ENCODE measurements at regions not wholly inside any gene's neighbourhood (a gene's known extent, or its start where the extent isn't known, plus 50 kb on each side); places are given as distances from the start of the nearest gene placed in this dataset.

DNA sequence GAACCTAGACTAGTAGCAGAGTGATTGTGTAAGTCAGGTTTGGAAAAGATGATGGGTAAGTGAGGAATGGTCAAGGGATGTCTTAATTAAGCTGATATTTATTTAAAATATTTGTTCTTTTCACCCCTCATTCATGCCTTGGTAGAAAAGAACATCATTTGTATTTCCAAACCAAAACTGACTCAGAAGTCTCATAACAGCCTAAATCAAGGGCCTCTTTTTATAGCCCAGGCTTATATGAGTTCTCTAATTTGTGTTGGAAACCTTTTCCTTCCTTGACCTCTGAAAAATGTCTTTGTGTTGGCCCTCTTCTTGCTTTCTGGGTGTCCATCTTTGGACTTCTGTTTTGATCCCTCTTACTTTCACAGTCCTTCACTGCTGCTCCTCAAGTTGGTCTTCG, 1428.2 kb downstream of the MRPL39 start:
- Mint-ChIP-seq H3K27me3 (ENCODE audit: low read depth) (no peaks in the 10 kb centered on the region), H3K27ac (no peak overlapping the region), H3K9me3 (peaks cover 12% of the 10 kb centered on the region), H3K4me1 (no peaks in the 10 kb centered on the region), H3K4me3 (no peak overlapping the region), H3K36me3 (ENCODE audit: low read depth) (no peaks in the 10 kb centered on the region)
- no peak for TF ChIP-seq CTCF (IDR thresholded peaks at IDR 0.05; ENCODE audit: unreplicated experiment in 3 of 3)

DNA sequence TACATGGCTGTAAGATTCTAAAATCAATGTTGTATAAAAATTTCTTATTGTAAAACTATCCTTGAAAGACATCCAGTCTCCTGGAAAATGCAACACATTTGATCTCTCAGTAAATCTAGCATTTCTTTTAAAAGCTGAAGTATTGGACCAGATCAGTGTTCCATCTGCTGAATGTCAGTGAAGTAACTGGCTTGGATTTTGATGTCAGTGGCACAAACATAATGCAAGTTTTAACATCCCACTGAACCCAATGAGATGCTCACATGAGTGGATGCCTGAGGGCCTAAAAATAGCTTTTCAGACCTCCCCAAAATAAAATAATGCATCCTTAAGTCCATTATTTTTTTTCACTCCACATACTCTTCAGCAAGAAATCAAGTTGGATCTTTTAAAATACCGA, 1432.2 kb downstream of the MRPL39 start:
- no peak for TF ChIP-seq CTCF (IDR thresholded peaks at IDR 0.05; ENCODE audit: unreplicated experiment in 3 of 3)
- peaks cover 13% of the 10 kb centered on the region for H3K9me3 Mint-ChIP-seq
- H3K36me3 Mint-ChIP-seq (ENCODE audit: low read depth) = no peaks in the 10 kb centered on the region
- H3K27ac Mint-ChIP-seq = no peak overlapping the region
- H3K4me3 Mint-ChIP-seq = no peak overlapping the region
- no peaks in the 10 kb centered on the region for H3K4me1 Mint-ChIP-seq
- H3K27me3 Mint-ChIP-seq (ENCODE audit: low read depth) = no peaks in the 10 kb centered on the region

DNA sequence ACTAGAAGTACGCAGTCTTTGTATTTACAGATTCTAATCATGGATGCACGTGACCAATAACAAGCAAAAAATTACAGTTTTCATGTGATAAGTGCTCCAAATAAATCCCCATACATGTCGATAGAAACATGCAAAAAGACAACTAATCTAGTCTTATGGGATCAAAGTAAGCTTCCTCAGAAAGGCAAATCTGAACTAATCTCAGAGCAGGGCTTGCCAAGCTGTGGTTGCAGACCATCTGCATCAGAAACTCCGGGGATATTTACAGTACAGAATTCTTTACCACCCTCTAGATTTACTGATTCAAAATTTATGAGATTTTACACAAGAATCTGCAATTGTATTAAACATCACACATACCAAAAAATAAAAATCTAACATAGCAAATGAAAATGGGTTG, 1435.5 kb downstream of the MRPL39 start:
- Mint-ChIP-seq H3K4me1 (no peaks in the 10 kb centered on the region), H3K27me3 (ENCODE audit: low read depth) (no peaks in the 10 kb centered on the region), H3K4me3 (no peak overlapping the region), H3K27ac (no peak overlapping the region), H3K36me3 (ENCODE audit: low read depth) (no peaks in the 10 kb centered on the region), H3K9me3 (peaks cover 16% of the 10 kb centered on the region)
- TF ChIP-seq CTCF (IDR thresholded peaks at IDR 0.05; ENCODE audit: unreplicated experiment in 3 of 3) = no peak

DNA sequence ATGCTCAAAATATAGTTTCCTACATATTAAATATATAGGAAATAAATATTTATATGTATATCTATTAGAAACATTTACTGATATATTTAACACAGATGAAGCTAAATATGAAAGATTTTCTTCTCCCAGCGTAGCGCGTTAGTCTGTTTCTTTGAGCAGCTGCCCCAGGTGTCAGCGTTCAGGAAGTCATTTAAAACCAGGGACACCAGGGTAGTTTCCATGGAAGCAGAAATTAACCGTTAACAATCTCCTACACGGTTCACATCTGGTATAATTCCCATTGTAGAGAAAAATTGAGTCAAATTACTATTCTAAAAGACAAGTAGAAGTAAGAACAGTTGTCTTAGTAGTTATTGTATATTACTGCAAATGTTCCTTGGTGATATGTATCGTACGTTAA, 1443.7 kb downstream of the MRPL39 start:
- Mint-ChIP-seq H3K36me3 (ENCODE audit: low read depth) (no peaks in the 10 kb centered on the region), H3K9me3 (peaks cover 5% of the 10 kb centered on the region), H3K4me3 (no peak overlapping the region), H3K27me3 (ENCODE audit: low read depth) (no peaks in the 10 kb centered on the region), H3K27ac (no peak overlapping the region), H3K4me1 (no peaks in the 10 kb centered on the region)
- TF ChIP-seq CTCF (IDR thresholded peaks at IDR 0.05; ENCODE audit: unreplicated experiment in 3 of 3) = no peak

DNA sequence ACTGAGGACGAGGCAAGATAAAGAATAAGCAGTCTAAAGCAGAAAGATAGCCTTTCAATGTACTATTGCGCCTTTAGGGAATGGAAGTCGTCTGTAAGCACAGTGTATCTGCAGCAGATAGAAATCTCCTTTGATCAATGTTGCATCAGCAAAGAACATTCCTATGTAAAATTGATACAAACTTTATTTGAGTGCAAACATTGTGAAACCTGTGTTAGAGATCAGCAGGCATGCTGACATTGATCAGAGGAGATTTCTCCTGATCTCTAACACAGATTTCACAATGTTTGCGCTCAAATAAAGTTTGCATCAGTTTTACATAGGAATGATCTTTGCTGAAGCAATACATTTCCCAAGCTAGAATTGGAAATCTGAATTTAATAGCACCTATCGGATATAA, 1446.8 kb downstream of the MRPL39 start:
- Mint-ChIP-seq H3K36me3 (ENCODE audit: low read depth) (no peaks in the 10 kb centered on the region), H3K4me3 (no peak overlapping the region), H3K27me3 (ENCODE audit: low read depth) (no peaks in the 10 kb centered on the region), H3K4me1 (no peaks in the 10 kb centered on the region), H3K27ac (no peak overlapping the region), H3K9me3 (peaks cover 2% of the 10 kb centered on the region)
- no peak for TF ChIP-seq CTCF (IDR thresholded peaks at IDR 0.05; ENCODE audit: unreplicated experiment in 3 of 3)

- TF ChIP-seq CTCF (IDR thresholded peaks at IDR 0.05; ENCODE audit: unreplicated experiment in 3 of 3) = no peak
- Mint-ChIP-seq H3K27me3 (ENCODE audit: low read depth) (no peaks in the 10 kb centered on the region), H3K27ac (no peak overlapping the region), H3K9me3 (peaks cover 4% of the 10 kb centered on the region), H3K4me1 (no peaks in the 10 kb centered on the region), H3K4me3 (no peak overlapping the region), H3K36me3 (ENCODE audit: low read depth) (no peaks in the 10 kb centered on the region)
These were observed 1454.1 kb downstream of the MRPL39 start for GRCh38 chr21:24153137-24153536.

Measured in nephron (organoid).